ENCODE measurements at regions not wholly inside any gene's neighbourhood (a gene's known extent, or its start where the extent isn't known, plus 50 kb on each side); places are given as distances from the start of the nearest gene placed in this dataset.

GRCh38 chr2:205872716-205873115 lies 190.4 kb downstream of the NRP2 start:
- no peak for TF ChIP-seq REST (IDR thresholded peaks at IDR 0.05; ENCODE audit: insufficient read depth in 1 of 2, low read depth in 2 of 2, low read length in 1 of 2)
- TF ChIP-seq CTCF (IDR thresholded peaks at IDR 0.05), result no peak
- no peak for TF ChIP-seq POLR2AphosphoS5 (IDR thresholded peaks at IDR 0.05; ENCODE audit: low read depth, low read length)
- no peak for TF ChIP-seq TCF7L2 (IDR thresholded peaks at IDR 0.05; ENCODE audit: low read depth, low read length)
- TF ChIP-seq SIN3A (IDR thresholded peaks at IDR 0.05; ENCODE audit: borderline replicate concordance, insufficient read depth, low read depth, low read length), result no peak

Data from Panc1 (cell line).